Middle frontal gyrus (tissue), 1 donor: ENCODE measurements at regions not wholly inside any gene's neighbourhood (a gene's known extent, or its start where the extent isn't known, plus 50 kb on each side); places are given as distances from the start of the nearest gene placed in this dataset.
"Not testable (repeated sequence)": the region's sequence is repeated elsewhere in the genome, so short reads cannot be mapped to it uniquely, and the experiment has no call there.

Experiments
- DNase-seq: peaks from one replicate; pipeline ENCODE4 v3.0.0-alpha.2; 2015; ENCODE audit warnings: low spot score; ENCODE audit errors: extremely low spot score

GRCh38 chr4:59484944-59485343 is 1715.2 kb upstream of the ADGRL3 start:
- DNase-seq: no peak

GRCh38 chr4:59500103-59500502 is 1700.0 kb upstream of the ADGRL3 start:
- DNase-seq: no peak

- no peak for DNase-seq
Measured at GRCh38 chr4:59503731-59504130, 1696.4 kb upstream of the ADGRL3 start.

- not testable (repeated sequence) for DNase-seq
Measured at GRCh38 chr4:59511809-59512208, 1688.3 kb upstream of the ADGRL3 start.

DNA sequence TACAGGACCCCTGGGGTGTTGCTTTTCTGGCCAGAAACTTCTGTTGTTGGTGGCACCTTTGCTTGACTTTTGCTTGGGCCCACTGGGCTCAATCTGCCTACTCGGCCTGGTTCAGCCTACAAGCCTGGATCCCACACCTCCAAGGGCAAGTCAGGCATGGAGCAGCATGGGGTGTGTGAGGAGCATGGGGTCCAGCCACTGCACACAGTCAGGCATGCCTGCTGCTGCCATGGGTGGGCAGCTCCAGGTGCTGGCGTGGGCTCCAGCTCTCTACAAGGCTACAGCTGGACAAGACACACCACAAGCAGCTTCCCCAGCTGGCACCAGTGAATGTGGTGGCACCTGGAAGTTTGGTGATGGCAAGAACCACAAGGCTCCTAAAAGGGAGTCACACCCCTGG is 1683.1 kb upstream of the ADGRL3 start:
- DNase-seq: no peak

DNA sequence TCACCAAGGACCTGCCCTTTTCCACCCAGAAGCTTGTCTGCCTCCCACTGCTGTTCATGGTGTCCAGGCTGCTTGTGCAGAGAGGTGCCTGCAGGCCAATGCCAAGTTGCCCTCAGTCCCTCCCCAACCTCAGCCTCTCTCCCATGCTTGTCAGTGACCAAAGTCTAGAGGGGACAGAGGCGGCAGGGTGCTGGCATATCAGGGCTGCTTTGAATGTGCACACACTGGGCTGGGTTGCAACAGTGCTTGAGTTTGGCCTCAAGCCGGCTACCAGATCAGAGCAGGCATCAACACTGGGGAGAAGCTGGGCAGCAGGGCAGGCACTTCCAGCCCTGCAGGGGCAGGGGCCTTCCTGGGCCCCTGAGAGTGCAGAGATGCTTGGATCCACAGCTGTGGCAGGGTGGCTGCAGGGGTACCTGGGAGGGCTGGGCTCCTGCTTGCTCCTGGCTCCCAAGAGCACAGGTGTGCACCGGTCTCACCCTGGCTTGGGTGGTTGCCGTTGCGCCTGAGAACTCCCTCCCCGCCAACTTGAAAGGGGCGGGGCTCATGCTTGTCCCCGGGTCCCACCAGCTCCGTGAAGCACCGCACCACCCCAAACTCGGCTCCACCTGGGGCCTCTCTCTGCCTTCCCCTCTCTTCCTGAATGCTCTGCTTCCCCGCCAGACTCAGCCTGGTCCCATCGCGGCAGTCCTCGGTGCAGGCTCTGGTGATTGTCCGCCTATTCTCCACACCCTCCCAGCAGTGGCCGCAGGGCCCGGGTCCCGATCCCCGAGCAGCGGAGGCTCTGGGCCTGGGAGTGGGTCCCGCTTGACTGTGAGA is 1681.9 kb upstream of the ADGRL3 start:
- no peak for DNase-seq

- no peak for DNase-seq
Measured at GRCh38 chr4:59525885-59526284, 1674.2 kb upstream of the ADGRL3 start.

DNA sequence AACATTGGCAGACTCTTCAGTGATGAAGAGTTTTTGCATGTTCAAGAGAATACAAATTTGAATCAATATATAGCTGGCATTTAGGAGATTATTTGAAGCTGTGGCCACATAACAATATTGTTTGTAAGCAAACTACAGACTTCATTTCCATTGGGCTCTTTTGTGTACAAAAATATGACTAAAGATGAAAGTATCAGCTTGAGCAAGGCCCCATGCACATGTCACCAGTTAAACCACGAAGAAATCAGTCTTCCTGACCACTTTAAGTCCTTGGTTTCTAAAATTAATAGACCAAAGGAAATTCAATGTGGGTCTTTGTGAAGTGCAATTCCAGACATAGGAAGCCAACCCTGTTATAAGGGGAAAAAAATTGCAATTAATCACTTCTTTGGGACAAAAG is 1664.6 kb upstream of the ADGRL3 start:
- DNase-seq: no peak

GRCh38 chr4:59536428-59536827 is 1663.7 kb upstream of the ADGRL3 start:
- no peak for DNase-seq

- no peak for DNase-seq
Measured at GRCh38 chr4:59537246-59537886, 1662.8 kb upstream of the ADGRL3 start.

DNA sequence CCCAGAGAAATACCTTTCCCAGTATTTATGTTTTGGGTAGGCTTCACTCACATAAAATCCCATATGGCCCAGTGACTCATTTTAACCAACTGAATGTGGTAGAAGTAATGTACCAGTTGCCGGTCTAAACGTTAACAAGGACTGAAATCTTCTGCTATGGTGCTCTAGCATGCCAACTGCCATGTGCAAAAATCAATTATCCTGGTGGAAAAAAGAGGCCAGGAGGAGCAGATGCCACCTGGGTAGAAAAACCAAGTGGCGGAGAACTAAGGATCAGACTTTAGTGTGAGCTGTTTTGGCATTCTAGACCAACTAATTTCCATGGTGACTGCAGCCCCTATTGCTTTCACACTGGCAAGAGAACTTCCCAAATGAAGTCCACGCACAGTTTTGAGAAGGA is 1660.7 kb upstream of the ADGRL3 start:
- DNase-seq: no peak

- no peak for DNase-seq
Measured at GRCh38 chr4:59540311-59540710, 1659.8 kb upstream of the ADGRL3 start.

DNA sequence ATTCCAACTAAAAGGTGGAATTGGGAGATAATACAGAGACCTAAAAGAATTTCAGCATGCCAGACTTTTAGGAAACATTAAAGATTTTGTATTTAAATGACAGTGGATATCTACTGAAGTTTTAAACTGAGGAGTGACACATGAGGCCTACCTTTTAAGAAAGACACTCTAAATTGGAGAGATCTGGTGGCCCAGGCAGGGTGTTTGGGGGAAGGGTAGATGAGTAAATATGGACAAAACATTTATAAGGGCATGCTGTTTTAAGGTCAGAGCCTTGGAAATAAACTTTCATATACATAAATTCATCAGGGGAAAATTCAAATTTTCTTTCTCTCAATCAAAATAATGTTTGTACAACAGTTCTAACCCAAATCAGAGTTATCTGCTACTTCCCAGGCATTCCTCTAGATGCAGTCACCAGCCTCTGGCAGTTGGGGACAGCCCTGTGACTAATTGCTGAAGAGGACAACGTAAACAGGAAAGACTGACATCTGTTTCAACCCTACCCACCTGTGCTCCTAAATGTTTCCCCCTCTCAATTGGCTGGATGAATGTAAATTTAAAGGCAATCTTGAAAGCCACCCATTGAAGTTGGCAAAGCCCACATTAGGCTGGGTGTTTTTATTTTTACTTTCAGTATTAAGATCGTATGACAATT is 1646.9 kb upstream of the ADGRL3 start:
- no peak for DNase-seq

DNA sequence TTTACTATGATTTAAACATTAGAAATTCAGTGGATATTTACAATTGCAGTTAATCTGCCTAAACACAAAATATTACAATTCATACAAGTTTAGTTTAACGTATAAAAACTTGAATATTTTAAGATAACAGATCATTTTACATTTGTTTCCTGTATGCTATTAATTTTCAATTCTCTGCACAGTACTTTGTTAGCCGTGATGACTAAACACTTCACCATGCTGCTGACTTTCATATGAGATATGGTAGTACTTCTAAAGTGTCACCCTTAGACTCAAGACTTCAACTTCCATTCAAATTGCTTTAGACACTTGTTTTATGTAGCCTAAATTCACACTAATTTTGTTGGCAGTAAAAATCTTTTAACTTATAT is 1646.4 kb upstream of the ADGRL3 start:
- DNase-seq: no peak

DNA sequence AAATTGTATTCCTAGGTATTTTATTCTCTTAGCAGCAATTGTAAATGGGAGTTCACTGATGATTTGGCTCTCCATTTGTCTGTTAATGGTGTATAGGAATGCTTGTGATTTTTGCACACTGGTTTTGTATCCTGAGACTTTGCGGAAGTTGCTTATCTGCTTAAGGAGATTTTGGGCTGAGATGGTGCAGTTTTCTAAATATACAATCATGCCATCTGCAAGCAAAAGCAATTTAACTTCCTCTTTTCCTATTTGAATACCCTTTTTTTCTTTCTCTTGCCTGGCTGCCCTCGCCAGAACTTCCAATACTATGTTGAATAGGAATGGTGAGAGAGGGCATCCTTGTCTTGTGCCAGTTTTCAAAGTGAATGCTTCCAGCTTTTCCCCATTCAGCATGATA is 1643.9 kb upstream of the ADGRL3 start:
- not testable (repeated sequence) for DNase-seq

DNA sequence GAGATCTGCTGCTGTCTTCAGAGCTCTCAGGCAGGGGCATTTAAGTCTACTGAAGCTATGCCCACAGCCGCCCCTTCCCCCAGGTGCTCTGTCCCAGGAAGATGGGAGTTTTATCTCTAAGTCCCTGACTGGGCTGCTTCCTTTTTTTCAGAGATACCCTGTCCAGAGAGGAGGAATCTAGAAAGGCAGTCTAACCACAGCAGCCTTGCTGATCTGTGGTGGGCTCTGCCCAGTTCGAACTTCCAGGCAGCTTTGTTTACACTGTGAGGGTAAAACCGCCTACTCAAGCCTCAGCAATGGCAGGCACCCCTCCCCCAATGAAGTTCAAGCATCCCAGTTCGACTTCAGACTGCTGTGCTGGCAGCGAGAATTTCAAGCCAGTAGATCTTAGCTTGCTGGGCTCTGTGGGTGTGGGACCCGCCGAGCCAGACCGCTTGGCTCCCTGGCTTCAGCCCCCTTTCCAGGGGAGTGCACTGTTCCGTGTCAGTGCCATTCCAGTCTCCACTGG is 1639.9 kb upstream of the ADGRL3 start:
- not testable (repeated sequence) for DNase-seq

DNA sequence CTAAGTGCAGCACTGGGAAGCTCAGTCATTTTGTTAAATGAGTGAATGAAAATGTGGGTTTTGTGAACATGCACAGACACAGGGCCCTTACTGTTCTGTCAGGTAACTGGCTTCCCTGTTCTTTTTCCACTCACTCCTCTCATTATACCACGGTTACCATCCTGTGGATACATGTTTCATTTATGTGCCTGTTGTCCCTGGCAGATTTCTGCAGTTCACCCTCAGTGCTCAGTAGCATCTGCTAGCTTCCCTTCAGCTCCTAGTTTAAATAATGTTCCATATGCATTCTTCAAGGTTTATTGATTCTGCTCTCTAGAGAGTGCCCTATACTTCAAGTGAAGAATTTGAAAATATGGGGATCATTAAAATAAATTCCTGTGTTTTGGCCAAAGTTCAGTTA is 1634.3 kb upstream of the ADGRL3 start:
- no peak for DNase-seq

DNA sequence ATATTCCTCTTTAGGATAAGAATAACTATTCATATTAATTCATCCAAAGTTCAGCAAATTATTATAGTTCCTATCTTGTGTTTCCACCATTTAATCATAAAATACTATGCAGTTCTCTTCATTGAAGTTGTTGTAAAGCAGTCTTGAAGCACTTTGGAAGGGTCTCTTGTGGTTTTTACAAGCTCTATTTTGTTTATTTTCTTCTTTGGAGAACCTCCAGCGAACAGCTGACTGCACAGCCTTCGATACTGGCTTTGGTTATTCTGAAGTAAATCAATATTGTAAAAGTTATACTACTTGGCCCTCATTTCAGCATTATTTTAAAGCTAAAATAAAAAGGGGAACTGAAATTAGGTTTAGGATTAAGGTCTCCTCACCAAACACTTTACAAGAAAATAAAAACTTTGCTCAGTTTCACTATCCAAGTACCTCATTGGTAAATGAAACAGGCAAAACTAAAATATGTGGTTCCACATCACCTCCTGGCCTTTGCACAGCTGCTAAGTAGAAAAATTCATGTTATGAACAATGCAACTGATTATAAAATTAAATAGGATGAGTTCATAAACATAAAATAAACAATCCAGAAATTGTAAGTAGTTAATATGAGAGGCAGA is 1629.2 kb upstream of the ADGRL3 start:
- no peak for DNase-seq

- DNase-seq: no peak
Measured at GRCh38 chr4:59571805-59572430, 1628.2 kb upstream of the ADGRL3 start.

DNA sequence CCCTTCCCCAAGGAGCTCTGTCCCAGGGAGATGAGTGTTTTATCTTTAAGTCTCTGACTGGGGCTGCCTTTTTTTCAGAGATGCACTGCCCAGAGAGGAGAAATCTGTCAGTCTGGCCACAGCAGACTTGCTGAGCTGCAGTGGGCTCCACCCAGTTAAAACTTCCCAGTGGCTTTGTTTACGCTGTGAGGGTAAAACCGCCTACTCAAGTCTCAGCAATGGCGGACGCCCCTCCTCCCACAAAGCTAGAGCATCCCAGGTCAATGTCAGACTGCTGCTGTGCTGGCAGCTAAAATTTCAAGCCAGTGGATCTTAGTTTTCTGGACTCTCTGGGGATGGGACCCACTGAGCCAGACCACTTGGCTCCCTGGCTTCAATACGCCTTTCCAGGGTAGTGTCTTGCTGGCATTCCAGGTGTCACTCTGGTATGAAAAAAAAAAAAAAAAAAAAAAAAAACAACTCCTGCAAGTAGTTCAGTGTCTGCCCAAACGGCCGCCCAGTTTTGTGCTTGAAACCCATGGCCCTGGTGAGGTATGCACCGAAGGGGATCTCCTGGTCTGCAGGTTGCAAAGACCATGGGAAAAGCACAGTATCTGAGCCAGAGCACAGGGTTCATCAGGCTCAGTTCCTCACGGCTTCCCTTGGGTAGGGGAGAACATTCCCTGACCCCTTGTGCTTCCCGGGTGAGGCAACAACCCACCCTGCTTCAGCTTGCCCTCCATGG is 1616.1 kb upstream of the ADGRL3 start:
- DNase-seq: no peak
